ENCODE measurements at regions not wholly inside any gene's neighbourhood (a gene's known extent, or its start where the extent isn't known, plus 50 kb on each side); places are given as distances from the start of the nearest gene placed in this dataset.

DNA sequence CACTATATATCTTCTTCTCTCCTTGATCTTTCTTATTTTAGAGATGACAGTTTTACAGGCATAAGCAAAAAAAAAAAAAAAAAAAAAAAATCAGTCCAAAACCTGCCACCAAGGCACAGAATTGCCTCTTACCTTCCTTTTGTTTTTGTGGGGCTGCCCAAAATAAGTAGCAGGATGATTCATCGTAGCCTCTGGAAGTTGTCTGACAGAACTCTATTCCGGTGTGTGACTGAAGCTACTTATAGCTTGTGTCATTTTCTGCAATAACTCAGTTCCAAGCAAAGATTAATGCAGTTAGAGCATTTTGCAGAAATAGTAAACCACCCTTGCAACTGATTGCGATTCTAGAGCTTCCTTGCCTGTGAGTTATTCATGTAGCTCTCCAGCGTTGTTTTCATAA, 186.8 kb downstream of the KIF2B start:
- no peak overlapping the region for H3K4me3 ChIP-seq (ENCODE audit: low read length)
- H3K4me1 ChIP-seq (ENCODE audit: insufficient read depth, low read length): no peaks in the 10 kb centered on the region
- H3K9me3 ChIP-seq (ENCODE audit: insufficient read depth, low read depth, low read length): no peaks in the 10 kb centered on the region
- H3K9ac ChIP-seq (ENCODE audit: low read depth, low read length): no peak overlapping the region
- H3K27me3 ChIP-seq (ENCODE audit: insufficient read depth, low read length): no peaks in the 10 kb centered on the region
- H3K36me3 ChIP-seq (ENCODE audit: insufficient read depth, low read depth, low read length): no peaks in the 10 kb centered on the region
- H3K27ac ChIP-seq (ENCODE audit: low read length): no peak overlapping the region

DNA sequence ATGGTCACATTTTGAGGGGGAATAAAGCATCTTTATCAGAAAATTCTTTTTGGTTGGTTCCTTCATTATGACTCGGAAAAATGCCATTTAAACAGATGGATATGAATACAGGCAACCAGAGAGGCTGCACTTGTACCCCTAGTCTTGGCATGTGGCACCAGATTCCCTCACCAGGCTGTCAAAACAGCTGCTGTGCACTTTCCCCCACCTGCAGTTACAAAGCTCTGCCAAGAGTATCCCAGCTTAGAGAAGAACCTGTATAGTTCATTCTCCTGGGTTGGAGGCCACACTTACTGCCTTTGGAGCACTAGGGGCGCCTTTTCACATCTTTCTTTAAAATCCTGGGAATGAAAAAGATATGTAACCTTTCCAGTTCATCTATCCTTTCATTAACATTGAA, 190.3 kb downstream of the KIF2B start:
- no peak overlapping the region for H3K9ac ChIP-seq (ENCODE audit: low read depth, low read length)
- no peak overlapping the region for H3K27ac ChIP-seq (ENCODE audit: low read length)
- H3K27me3 ChIP-seq (ENCODE audit: insufficient read depth, low read length): no peaks in the 10 kb centered on the region
- no peak overlapping the region for H3K4me3 ChIP-seq (ENCODE audit: low read length)
- no peaks in the 10 kb centered on the region for H3K4me1 ChIP-seq (ENCODE audit: insufficient read depth, low read length)
- no peaks in the 10 kb centered on the region for H3K36me3 ChIP-seq (ENCODE audit: insufficient read depth, low read depth, low read length)
- H3K9me3 ChIP-seq (ENCODE audit: insufficient read depth, low read depth, low read length): no peaks in the 10 kb centered on the region

DNA sequence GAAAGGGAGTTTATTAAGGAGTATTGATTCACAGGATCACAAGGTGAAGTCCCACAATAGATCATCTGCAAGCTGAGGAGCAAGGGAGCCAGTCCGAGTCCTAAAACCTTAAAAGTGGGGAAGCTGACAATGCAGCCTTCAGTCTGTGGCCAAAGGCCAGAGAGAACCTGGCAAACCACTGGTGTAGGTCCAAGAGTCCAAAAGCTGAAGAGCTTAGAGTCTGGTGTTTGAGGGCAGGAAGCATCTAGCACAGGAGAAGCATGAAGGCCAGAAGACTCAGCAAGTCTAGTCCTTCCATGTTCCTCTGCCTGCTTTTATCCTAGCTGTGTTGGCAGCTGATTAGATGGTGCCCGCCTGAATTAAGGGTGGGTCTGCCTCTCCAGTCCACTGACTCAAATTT, 193.0 kb downstream of the KIF2B start:
- no peak overlapping the region for H3K4me3 ChIP-seq (ENCODE audit: low read length)
- no peaks in the 10 kb centered on the region for H3K9me3 ChIP-seq (ENCODE audit: insufficient read depth, low read depth, low read length)

DNA sequence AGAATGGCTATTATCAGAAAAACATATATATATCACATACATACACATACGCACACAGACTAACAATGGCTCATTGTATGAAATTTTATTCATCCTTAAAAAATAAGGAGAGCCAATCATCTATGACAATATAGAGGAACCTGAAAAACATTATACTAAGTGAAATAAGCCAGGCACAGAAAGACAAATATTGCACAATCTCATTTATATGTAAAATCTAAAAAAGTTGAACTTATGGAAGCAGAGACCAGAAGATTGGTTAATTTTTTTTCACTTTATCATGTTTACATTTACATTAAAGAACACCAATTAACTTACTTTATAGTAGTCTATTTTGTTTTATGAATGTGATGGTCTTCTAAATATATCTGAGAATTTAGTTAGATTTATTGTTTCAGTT, 198.7 kb downstream of the KIF2B start:
- H3K4me1 ChIP-seq (ENCODE audit: insufficient read depth, low read length): no peaks in the 10 kb centered on the region
- H3K27me3 ChIP-seq (ENCODE audit: insufficient read depth, low read length): no peaks in the 10 kb centered on the region
- H3K27ac ChIP-seq (ENCODE audit: low read length): no peak overlapping the region
- H3K9ac ChIP-seq (ENCODE audit: low read depth, low read length): no peak overlapping the region
- no peaks in the 10 kb centered on the region for H3K9me3 ChIP-seq (ENCODE audit: insufficient read depth, low read depth, low read length)
- H3K36me3 ChIP-seq (ENCODE audit: insufficient read depth, low read depth, low read length): no peaks in the 10 kb centered on the region
- no peak overlapping the region for H3K4me3 ChIP-seq (ENCODE audit: low read length)

More for the DNA sequence above, 193.0 kb downstream of the KIF2B start:
- H3K36me3 ChIP-seq (ENCODE audit: insufficient read depth, low read depth, low read length): no peaks in the 10 kb centered on the region
- no peaks in the 10 kb centered on the region for H3K4me1 ChIP-seq (ENCODE audit: insufficient read depth, low read length)
- H3K27ac ChIP-seq (ENCODE audit: low read length): no peak overlapping the region
- H3K9ac ChIP-seq (ENCODE audit: low read depth, low read length): no peak overlapping the region
- no peaks in the 10 kb centered on the region for H3K27me3 ChIP-seq (ENCODE audit: insufficient read depth, low read length)

DNA sequence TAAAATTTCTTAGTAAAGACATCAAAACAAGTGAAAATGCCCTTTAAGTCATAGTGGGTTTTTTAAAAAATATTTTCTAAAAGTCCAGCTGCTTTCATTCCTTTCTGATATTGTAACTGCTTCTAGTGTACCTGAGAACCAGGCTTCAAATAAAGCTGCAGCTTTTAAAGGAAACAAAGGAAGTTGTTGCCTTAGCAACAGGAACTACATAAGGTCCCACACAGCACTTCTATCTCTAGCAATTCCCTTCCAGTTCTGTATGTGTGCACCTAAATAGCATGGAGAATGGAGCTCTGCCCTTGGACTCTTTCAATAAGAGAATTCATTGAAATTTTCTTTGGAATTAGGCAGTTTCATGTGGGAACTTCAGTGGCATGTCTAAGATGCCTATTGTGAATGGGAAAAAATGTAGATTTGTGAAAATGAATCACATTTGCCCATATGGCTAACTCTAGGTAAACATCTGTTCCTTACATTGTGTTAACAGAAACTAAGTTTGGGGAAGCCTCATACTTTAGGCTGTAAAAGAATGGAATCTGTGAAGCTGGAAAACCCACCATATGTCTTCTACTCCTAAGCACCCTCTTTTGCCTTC, 206.4 kb downstream of the KIF2B start:
- no peak overlapping the region for H3K27ac ChIP-seq (ENCODE audit: low read length)
- H3K9me3 ChIP-seq (ENCODE audit: insufficient read depth, low read depth, low read length): no peaks in the 10 kb centered on the region
- H3K36me3 ChIP-seq (ENCODE audit: insufficient read depth, low read depth, low read length): no peaks in the 10 kb centered on the region
- no peaks in the 10 kb centered on the region for H3K4me1 ChIP-seq (ENCODE audit: insufficient read depth, low read length)
- H3K4me3 ChIP-seq (ENCODE audit: low read length): no peak overlapping the region
- no peaks in the 10 kb centered on the region for H3K27me3 ChIP-seq (ENCODE audit: insufficient read depth, low read length)
- H3K9ac ChIP-seq (ENCODE audit: low read depth, low read length): no peak overlapping the region

DNA sequence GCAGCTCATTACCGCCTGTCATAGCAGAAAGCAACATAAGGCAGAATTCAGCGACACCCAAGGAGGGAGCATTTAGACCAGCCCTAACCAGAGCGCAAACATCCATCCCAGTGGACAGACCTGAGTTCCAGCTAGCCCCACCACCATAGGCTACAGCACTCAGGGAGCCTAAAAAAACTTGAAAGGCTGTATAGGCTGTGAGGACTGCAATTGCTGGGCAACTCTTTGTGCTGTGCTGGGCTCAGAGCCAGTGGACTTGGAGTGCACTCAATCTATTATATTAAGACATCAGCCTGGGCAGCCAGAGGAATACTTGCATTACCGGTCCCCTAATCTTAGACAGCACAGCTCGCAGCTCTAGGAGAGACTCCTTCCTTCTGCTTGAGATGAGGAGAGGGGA, 207.3 kb downstream of the KIF2B start:
- no peaks in the 10 kb centered on the region for H3K9me3 ChIP-seq (ENCODE audit: insufficient read depth, low read depth, low read length)
- H3K4me3 ChIP-seq (ENCODE audit: low read length): no peak overlapping the region
- no peaks in the 10 kb centered on the region for H3K4me1 ChIP-seq (ENCODE audit: insufficient read depth, low read length)
- H3K27ac ChIP-seq (ENCODE audit: low read length): no peak overlapping the region
- no peak overlapping the region for H3K9ac ChIP-seq (ENCODE audit: low read depth, low read length)
- no peaks in the 10 kb centered on the region for H3K27me3 ChIP-seq (ENCODE audit: insufficient read depth, low read length)
- H3K36me3 ChIP-seq (ENCODE audit: insufficient read depth, low read depth, low read length): no peaks in the 10 kb centered on the region

DNA sequence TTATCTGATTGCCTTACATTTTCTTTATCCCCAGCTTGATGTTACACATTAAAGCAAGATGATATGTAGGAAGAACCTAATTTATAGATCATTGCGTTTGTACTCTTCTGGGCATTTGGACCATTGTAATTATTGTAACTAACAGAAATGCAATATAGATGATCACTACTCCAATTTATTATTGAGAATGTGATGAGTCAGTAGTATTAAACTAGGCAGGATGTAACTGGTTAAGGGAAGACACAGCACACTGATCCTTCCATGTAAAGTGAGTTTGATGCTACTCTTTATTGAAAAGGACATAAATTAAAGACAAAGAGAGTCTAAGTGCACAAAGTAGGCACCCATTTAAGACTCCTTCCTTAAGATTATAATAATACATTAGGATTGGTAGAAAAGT, 223.8 kb downstream of the KIF2B start:
- no peak overlapping the region for H3K4me3 ChIP-seq (ENCODE audit: low read length)
- no peak overlapping the region for H3K27ac ChIP-seq (ENCODE audit: low read length)
- H3K4me1 ChIP-seq (ENCODE audit: insufficient read depth, low read length): no peaks in the 10 kb centered on the region
- H3K9me3 ChIP-seq (ENCODE audit: insufficient read depth, low read depth, low read length): peaks cover 25% of the 10 kb centered on the region
- no peak overlapping the region for H3K9ac ChIP-seq (ENCODE audit: low read depth, low read length)
- H3K27me3 ChIP-seq (ENCODE audit: insufficient read depth, low read length): no peaks in the 10 kb centered on the region
- H3K36me3 ChIP-seq (ENCODE audit: insufficient read depth, low read depth, low read length): no peaks in the 10 kb centered on the region

DNA sequence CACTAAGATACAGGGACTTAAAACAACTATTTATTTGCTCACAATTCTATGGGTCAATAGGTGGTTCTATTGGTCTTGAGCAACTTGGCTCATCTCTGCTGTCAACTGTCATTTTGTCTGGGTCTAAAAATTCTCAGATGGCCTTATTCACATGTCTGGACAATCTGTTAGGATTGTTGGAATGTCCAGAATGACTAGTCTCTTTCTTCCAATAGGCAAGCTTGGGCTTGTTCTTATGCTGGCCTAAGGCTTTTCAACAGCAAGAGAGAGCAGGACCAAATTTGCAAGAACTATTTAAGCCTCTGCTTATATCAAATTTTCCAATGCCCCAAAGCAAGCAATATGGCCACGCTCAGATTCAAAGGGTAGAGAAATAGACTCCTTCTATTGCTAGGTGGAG, 240.9 kb downstream of the KIF2B start:
- Histone ChIP-seq H3K36me3 (ENCODE audit: insufficient read depth, low read depth, low read length) (no peaks in the 10 kb centered on the region), H3K27me3 (ENCODE audit: insufficient read depth, low read length) (no peaks in the 10 kb centered on the region), H3K9ac (ENCODE audit: low read depth, low read length) (no peak overlapping the region), H3K4me3 (ENCODE audit: low read length) (no peak overlapping the region), H3K27ac (ENCODE audit: low read length) (no peak overlapping the region), H3K4me1 (ENCODE audit: insufficient read depth, low read length) (no peaks in the 10 kb centered on the region), H3K9me3 (ENCODE audit: insufficient read depth, low read depth, low read length) (peaks cover 3% of the 10 kb centered on the region; the same call in 1 of the 2 replicates)

DNA sequence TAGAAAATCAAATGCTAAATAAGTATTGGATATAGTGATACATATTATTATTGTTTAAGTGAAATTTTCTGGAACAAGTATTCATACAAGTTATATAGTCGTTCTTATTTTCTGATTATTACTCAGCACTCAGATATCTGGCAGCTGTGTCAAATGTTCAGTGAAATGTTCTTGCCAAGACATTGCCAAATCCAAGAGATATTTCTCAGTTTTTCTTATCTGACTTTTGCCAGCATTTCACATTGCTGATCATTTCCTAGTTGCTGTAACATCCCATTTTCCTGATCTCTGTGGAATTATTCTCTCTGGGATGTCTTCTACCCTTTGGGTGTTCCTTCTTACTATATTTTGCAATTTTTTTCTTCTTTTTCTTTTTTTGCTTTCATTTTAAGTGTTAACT, 262.3 kb downstream of the KIF2B start:
- H3K9me3 ChIP-seq (ENCODE audit: insufficient read depth, low read depth, low read length): no peaks in the 10 kb centered on the region; the same call in 1 of the 2 replicates
- no peaks in the 10 kb centered on the region for H3K36me3 ChIP-seq (ENCODE audit: insufficient read depth, low read depth, low read length)
- H3K4me3 ChIP-seq (ENCODE audit: low read length): no peak overlapping the region
- H3K27me3 ChIP-seq (ENCODE audit: insufficient read depth, low read length): no peaks in the 10 kb centered on the region
- H3K27ac ChIP-seq (ENCODE audit: low read length): no peak overlapping the region
- peaks cover 3% of the 10 kb centered on the region; the same call in 1 of the 2 replicates for H3K4me1 ChIP-seq (ENCODE audit: insufficient read depth, low read length)
- no peak overlapping the region for H3K9ac ChIP-seq (ENCODE audit: low read depth, low read length)

DNA sequence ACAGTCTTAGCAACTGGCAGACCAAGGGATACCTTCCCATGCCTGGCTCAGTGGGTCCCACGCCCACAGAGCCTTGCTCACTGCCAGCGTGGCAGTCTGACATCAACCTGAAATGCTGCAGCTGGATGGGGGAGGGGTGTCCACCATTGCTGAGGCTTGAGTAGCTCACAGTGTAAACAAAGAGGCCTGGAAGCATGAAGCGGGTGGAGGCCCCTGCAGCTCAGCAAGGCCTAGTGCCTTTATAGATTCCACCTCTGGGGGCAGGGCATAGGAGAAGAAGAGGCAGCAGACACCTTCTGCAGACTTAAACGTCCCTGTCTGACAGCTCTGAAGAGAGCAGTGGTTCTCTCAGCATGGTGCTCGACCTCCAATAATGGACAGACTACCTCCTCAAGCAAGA, 263.2 kb downstream of the KIF2B start:
- H3K27ac ChIP-seq (ENCODE audit: low read length): peak overlapping the region; percentile 22
- H3K4me1 ChIP-seq (ENCODE audit: insufficient read depth, low read length): peaks cover 3% of the 10 kb centered on the region; the same call in 1 of the 2 replicates
- no peaks in the 10 kb centered on the region; the same call in 1 of the 2 replicates for H3K9me3 ChIP-seq (ENCODE audit: insufficient read depth, low read depth, low read length)
- no peaks in the 10 kb centered on the region for H3K36me3 ChIP-seq (ENCODE audit: insufficient read depth, low read depth, low read length)
- no peak overlapping the region for H3K4me3 ChIP-seq (ENCODE audit: low read length)
- no peaks in the 10 kb centered on the region for H3K27me3 ChIP-seq (ENCODE audit: insufficient read depth, low read length)
- H3K9ac ChIP-seq (ENCODE audit: low read depth, low read length): no peak overlapping the region

DNA sequence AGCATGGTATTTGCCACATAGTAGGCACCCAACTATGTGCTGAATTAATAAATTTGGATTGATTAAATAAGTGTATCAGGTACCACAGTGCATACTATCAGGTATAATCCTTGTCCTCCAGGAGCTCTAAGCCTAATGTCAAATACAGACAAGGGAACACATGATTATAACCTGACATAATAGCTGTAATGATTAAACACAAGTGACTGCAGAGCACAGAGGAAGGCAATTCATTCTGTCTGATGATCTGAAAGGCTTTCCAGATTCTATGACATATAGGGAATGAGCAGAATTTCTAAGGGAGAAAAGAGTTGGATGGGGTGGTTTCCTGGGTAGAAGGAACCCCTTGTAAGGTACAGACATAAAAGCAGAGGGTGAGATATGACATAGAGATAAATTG, 273.5 kb downstream of the KIF2B start:
- Histone ChIP-seq H3K9ac (ENCODE audit: low read depth, low read length) (no peak overlapping the region), H3K9me3 (ENCODE audit: insufficient read depth, low read depth, low read length) (no peaks in the 10 kb centered on the region), H3K4me1 (ENCODE audit: insufficient read depth, low read length) (peaks cover 3% of the 10 kb centered on the region; the same call in 1 of the 2 replicates), H3K27me3 (ENCODE audit: insufficient read depth, low read length) (no peaks in the 10 kb centered on the region), H3K36me3 (ENCODE audit: insufficient read depth, low read depth, low read length) (no peaks in the 10 kb centered on the region), H3K27ac (ENCODE audit: low read length) (no peak overlapping the region), H3K4me3 (ENCODE audit: low read length) (no peak overlapping the region)

DNA sequence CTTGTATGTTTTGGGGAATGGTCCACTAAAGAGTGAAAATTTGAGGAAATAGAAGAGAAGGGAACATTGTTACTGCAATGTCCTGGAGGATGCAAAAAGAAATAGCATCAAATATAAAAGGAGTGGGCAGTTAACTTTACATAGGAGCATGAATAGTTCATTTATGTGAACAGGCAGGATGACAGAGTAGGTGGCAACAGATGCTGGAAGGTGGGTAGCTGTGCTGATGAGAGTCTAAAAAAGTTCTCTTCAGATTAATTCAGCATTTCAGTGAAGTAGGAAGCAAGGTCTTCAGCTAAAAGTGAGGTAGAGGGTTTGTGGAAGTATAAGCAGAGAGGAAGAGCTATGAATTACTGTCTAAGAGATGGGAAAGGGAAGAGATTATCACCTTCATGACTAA, 276.5 kb downstream of the KIF2B start:
- Histone ChIP-seq H3K36me3 (ENCODE audit: insufficient read depth, low read depth, low read length) (no peaks in the 10 kb centered on the region), H3K9ac (ENCODE audit: low read depth, low read length) (no peak overlapping the region), H3K27ac (ENCODE audit: low read length) (no peak overlapping the region), H3K9me3 (ENCODE audit: insufficient read depth, low read depth, low read length) (no peaks in the 10 kb centered on the region; the same call in 1 of the 2 replicates), H3K4me1 (ENCODE audit: insufficient read depth, low read length) (peaks cover 3% of the 10 kb centered on the region; the same call in 1 of the 2 replicates), H3K27me3 (ENCODE audit: insufficient read depth, low read length) (no peaks in the 10 kb centered on the region), H3K4me3 (ENCODE audit: low read length) (no peak overlapping the region)

All from iPS-20b (cell line).